Ishikawa (cell line): ENCODE measurements at regions not wholly inside any gene's neighbourhood (a gene's known extent, or its start where the extent isn't known, plus 50 kb on each side); places are given as distances from the start of the nearest gene placed in this dataset.

Experiments used
- CEBPB ChIP-seq: IDR thresholded peaks from 2 replicates; pipeline ENCODE4 v1.6.1; 2012
- CREB1 ChIP-seq: IDR thresholded peaks from 2 replicates; pipeline ENCODE4 v1.6.1; 2012; ENCODE audit warnings: low read depth
- EGR1 ChIP-seq: IDR thresholded peaks from 2 replicates; pipeline ENCODE4 v1.6.1; 2012
- EP300 ChIP-seq: IDR thresholded peaks from 2 replicates; pipeline ENCODE4 v1.6.1; 2012; ENCODE audit warnings: borderline replicate concordance
- FOXM1 ChIP-seq: IDR thresholded peaks from 2 replicates; pipeline ENCODE4 v1.6.1; 2012; ENCODE audit warnings: low read depth, borderline replicate concordance
- NFIC ChIP-seq: IDR thresholded peaks from 2 replicates; pipeline ENCODE4 v1.6.1; 2012
- RAD21 ChIP-seq: IDR thresholded peaks from 2 replicates; pipeline ENCODE4 v1.6.1; 2012; ENCODE audit warnings: low read depth
- REST ChIP-seq: IDR thresholded peaks from 2 replicates; pipeline ENCODE4 v1.6.1; 2012; ENCODE audit warnings: low read depth, mild to moderate bottlenecking
- TAF1 ChIP-seq: IDR thresholded peaks from 2 replicates; pipeline ENCODE4 v1.6.1; 2012; ENCODE audit warnings: low read depth, mild to moderate bottlenecking
- TCF12 ChIP-seq: IDR thresholded peaks from 2 replicates; pipeline ENCODE4 v1.6.1; 2012; ENCODE audit warnings: low read depth
- TEAD4 ChIP-seq: IDR thresholded peaks from 2 replicates; pipeline ENCODE4 v1.6.1; 2012
- USF1 ChIP-seq: IDR thresholded peaks from 2 replicates; pipeline ENCODE4 v1.6.1; 2012
- YY1 ChIP-seq: IDR thresholded peaks from 2 replicates; pipeline ENCODE4 v1.6.1; 2012; ENCODE audit warnings: low read depth
- ZBTB7A ChIP-seq: IDR thresholded peaks from 2 replicates; pipeline ENCODE4 v1.6.1; 2012; ENCODE audit warnings: low read depth
- TF ChIP-seq, protein P1 (sequence below): IDR thresholded peaks from 2 replicates; pipeline ENCODE4 v1.6.1; 2012

GRCh38 chr13:85662186-85662585 is 137.0 kb downstream of the SLITRK6 start:
- no peak for TF ChIP-seq FOXM1
- TF ChIP-seq CREB1 = no peak
- TF ChIP-seq NFIC = no peak
- TF ChIP-seq, protein P1, sequence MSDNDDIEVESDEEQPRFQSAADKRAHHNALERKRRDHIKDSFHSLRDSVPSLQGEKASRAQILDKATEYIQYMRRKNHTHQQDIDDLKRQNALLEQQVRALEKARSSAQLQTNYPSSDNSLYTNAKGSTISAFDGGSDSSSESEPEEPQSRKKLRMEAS = no peak
- TF ChIP-seq RAD21 = no peak
- TF ChIP-seq TCF12 = no peak

DNA sequence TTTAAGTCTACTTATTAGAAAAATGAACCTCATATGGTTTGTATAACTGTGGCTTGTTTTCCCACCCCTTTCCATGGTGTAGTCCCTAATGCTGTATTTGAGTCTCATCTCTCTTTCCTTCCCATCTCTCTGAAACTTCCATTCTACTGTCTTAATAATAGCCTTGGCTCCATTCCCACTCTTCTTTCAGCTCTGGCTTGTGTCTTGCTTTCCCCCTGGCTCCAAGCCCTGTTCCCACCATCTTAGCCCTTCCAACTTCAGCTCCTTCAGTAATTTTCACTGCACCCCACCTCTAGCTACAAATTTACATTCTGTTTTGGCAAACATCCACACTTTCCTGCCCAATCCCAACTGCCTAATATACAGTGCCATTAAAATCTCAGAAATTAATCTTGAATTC is 137.5 kb downstream of the SLITRK6 start:
- TF ChIP-seq EP300 (no peak), NFIC (no peak)

GRCh38 chr13:85659493-85659892 is 139.7 kb downstream of the SLITRK6 start:
- TF ChIP-seq CREB1 = no peak
- no peak for TF ChIP-seq RAD21
- no peak for TF ChIP-seq FOXM1
- no peak for TF ChIP-seq ZBTB7A
- TF ChIP-seq TAF1 = no peak
- no peak for TF ChIP-seq NFIC
- no peak for TF ChIP-seq EGR1
- TF ChIP-seq USF1 = no peak
- no peak for TF ChIP-seq EP300
- TF ChIP-seq, protein P1 = no peak
- no peak for TF ChIP-seq CEBPB

DNA sequence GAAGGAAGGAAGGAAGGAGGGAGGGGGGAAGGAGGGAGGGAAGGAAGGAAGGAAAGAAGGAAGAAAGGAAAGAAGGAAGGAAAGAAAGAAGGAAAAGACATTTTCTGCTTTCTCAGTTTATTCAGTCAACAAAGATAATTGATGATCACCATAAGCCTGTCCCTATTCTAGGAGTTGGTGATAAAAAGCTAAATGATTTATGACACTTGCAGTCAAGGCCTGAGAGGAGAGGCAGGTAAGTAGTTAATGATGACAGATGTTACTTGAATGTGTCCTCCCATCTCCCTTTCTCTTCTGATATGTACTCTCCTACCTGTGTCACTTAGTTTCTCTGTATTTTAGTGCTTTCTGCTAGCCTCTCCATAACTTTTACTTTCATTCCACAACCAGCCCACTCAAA is 141.3 kb downstream of the SLITRK6 start:
- TF ChIP-seq TAF1 (no peak), USF1 (no peak), REST (no peak), RAD21 (no peak), CREB1 (no peak), NFIC (no peak), YY1 (no peak), TCF12 (no peak), FOXM1 (no peak), TEAD4 (no peak), EP300 (no peak), CEBPB (no peak)
- TF ChIP-seq, protein P1 = no peak

DNA sequence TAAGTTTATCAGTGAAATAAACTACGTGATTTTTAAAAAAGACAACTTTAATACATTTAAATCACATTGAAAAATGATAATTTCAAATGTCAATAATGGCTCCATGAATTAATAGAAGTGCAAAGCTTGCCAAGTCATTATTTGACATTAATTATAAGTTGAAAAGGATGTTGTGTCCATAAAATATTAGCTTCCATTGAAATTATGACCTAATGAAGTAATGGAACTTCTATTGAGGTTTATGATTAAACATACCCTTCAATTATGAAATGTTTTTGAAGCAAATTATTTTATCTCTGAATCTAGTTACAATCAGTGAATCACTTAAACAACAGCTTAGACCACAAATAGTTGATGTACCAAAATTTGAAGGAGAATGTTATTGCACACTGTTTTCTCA is 144.2 kb downstream of the SLITRK6 start:
- TF ChIP-seq CREB1 (no peak), NFIC (no peak)

GRCh38 chr13:85654227-85654626 is 145.0 kb downstream of the SLITRK6 start:
- TF ChIP-seq RAD21 (no peak), TAF1 (no peak), YY1 (no peak), TEAD4 (no peak), CREB1 (no peak), USF1 (no peak), CEBPB (no peak), TCF12 (no peak), EP300 (no peak), EGR1 (no peak), NFIC (no peak), REST (no peak), ZBTB7A (no peak), FOXM1 (no peak)
- TF ChIP-seq, protein P1 = no peak
